Tibial nerve (tissue), 4 donors: ENCODE measurements at regions not wholly inside any gene's neighbourhood (a gene's known extent, or its start where the extent isn't known, plus 50 kb on each side); places are given as distances from the start of the nearest gene placed in this dataset.
"Not testable (repeated sequence)": the region's sequence is repeated elsewhere in the genome, so short reads cannot be mapped to it uniquely, and the experiment has no call there.

ENCODE experiments used
- DNase-seq, 2 donors: peaks; one replicate each; pipeline ENCODE4 v3.0.0-alpha.2; 2019; ENCODE audit warnings: low spot score in 2 of 2
- H3K27ac ChIP-seq, 4 donors: fragments of 200-600 bp; sonication (generic) in 3 of 4; one replicate each; pipeline ENCODE4 v1.5.1; 2017 to 2019; ENCODE audit warnings: mild to moderate bottlenecking in 1 of 4
- H3K27me3 ChIP-seq, 2 donors: fragments of 200-600 bp; sonication (generic) in 1 of 2; one replicate each; pipeline versions ENCODE4 v1.5.1 to v1.6.0; 2017 to 2019
- H3K36me3 ChIP-seq, 3 donors: fragments of 200-600 bp; sonication (generic); one replicate each; pipeline ENCODE4 v1.5.1; 2018 to 2019
- H3K4me1 ChIP-seq, 4 donors: fragments of 200-600 bp; sonication (generic) in 3 of 4; one replicate each; pipeline ENCODE4 v1.5.1; 2017 to 2019
- H3K4me3 ChIP-seq, 4 donors: fragments of 200-600 bp; sonication (generic) in 3 of 4; one replicate each; pipeline ENCODE4 v1.5.1; 2017 to 2019; ENCODE audit warnings: mild to moderate bottlenecking in 1 of 4, moderate library complexity in 1 of 4
- H3K9me3 ChIP-seq, 4 donors: fragments of 200-600 bp; sonication (generic) in 3 of 4; one replicate each; pipeline ENCODE4 v1.5.1; 2017 to 2019
- CTCF ChIP-seq, 5 experiments: fragments of 200-600 bp in 3 of 5; fragments of 450-650 bp in 2 of 5; sonication (generic) in 3 of 5; IDR thresholded peaks; one replicate each; pipeline ENCODE4 v1.5.1; 2016 to 2019; ENCODE audit warnings: antibody characterized with exemption in 5 of 5, mild to moderate bottlenecking in 3 of 5, moderate library complexity in 2 of 5
- EP300 ChIP-seq, 2 donors: sonication (generic); formaldehyde crosslinking; IDR thresholded peaks; one replicate each; pipeline ENCODE4 v1.6.1; 2017; ENCODE audit warnings: antibody characterized with exemption in 2 of 2, mild to moderate bottlenecking in 1 of 2
- POLR2A ChIP-seq, 2 donors: fragments of 450-650 bp; IDR thresholded peaks; one replicate each; pipeline ENCODE4 v1.6.1; 2017; ENCODE audit warnings: antibody characterized with exemption in 2 of 2, mild to moderate bottlenecking in 2 of 2, moderate library complexity in 2 of 2
- WGBS, 2 donors: methylation state at CpG; one replicate each; pipeline ENCODE4 v1.1.5; 2018; 5-methylcytosine and 5-hydroxymethylcytosine counted together

GRCh38 chr11:110358336-110358735 lies 61.9 kb upstream of the RDX start:
- Histone ChIP-seq H3K27ac (peak overlapping the region in 1 of 4 donors; percentile 82), H3K4me3 (no peak overlapping the region), H3K9me3 (no peaks in the 10 kb centered on the region), H3K36me3 (no peaks in the 10 kb centered on the region), H3K4me1 (peaks cover 0 to 22% (median 11%) of the 10 kb centered on the region in 4 donors), H3K27me3 (no peaks in the 10 kb centered on the region)
- 91 to 92% methylated on average over 3 of the region's 3 CpGs for WGBS, 2 donors
- DNase-seq, result no peak
- TF ChIP-seq CTCF (IDR thresholded peaks at IDR 0.05), result no peak
- TF ChIP-seq EP300 (IDR thresholded peaks at IDR 0.05), result no peak
- TF ChIP-seq POLR2A (IDR thresholded peaks at IDR 0.05), result no peak

GRCh38 chr11:110360781-110361408 lies 64.5 kb upstream of the RDX start:
- H3K4me1 ChIP-seq, result peaks cover 0 to 18% (median 13%) of the 10 kb centered on the region in 4 donors
- H3K27ac ChIP-seq, H3K27me3 ChIP-seq, H3K36me3 ChIP-seq, H3K9me3 ChIP-seq, H3K4me3 ChIP-seq, DNase-seq: not testable (repeated sequence)
- 69 to 71% methylated on average over 3 of the region's 3 CpGs for WGBS, 2 donors

- 17% methylated on average over 6 of the region's 6 CpGs for WGBS, 2 donors
- TF ChIP-seq EP300 (IDR thresholded peaks at IDR 0.05) (no peak), POLR2A (IDR thresholded peaks at IDR 0.05) (no peak), CTCF (IDR thresholded peaks at IDR 0.05) (no peak)
- no peak for DNase-seq
- H3K27me3 ChIP-seq, result no peaks in the 10 kb centered on the region
- peak overlapping the region; percentile 5 to 79 (median 34) for H3K27ac ChIP-seq
- H3K4me1 ChIP-seq, result peaks cover 0 to 34% (median 15%) of the 10 kb centered on the region in 4 donors
- no peak overlapping the region for H3K4me3 ChIP-seq
- H3K36me3 ChIP-seq, result no peaks in the 10 kb centered on the region
- H3K9me3 ChIP-seq, result no peaks in the 10 kb centered on the region
Measured at GRCh38 chr11:110362971-110363509, 66.6 kb upstream of the RDX start.

GRCh38 chr11:110366291-110366690 lies 63.5 kb upstream of the FDX1 start:
- peak overlapping the region in 3 of 4 donors; percentile 5 to 74 (median 23) for H3K27ac ChIP-seq
- H3K27me3 ChIP-seq, result no peaks in the 10 kb centered on the region
- no peaks in the 10 kb centered on the region for H3K9me3 ChIP-seq
- peak in 1 of 2 donors; percentile 25 for DNase-seq
- peaks cover 0 to 34% (median 15%) of the 10 kb centered on the region in 4 donors for H3K4me1 ChIP-seq
- TF ChIP-seq EP300 (IDR thresholded peaks at IDR 0.05), result no peak
- H3K36me3 ChIP-seq, result no peaks in the 10 kb centered on the region
- H3K4me3 ChIP-seq, result no peak overlapping the region
- 42 to 50% methylated on average over 6 of the region's 6 CpGs for WGBS, 2 donors

- H3K4me1 ChIP-seq, result peaks cover 0 to 32% (median 13%) of the 10 kb centered on the region in 4 donors
- H3K36me3 ChIP-seq, result no peaks in the 10 kb centered on the region
- TF ChIP-seq EP300 (IDR thresholded peaks at IDR 0.05), result no peak
- peak in 4 of 5 experiments; percentile 7 to 37 (median 20) for TF ChIP-seq CTCF (IDR thresholded peaks at IDR 0.05)
- no peak for TF ChIP-seq POLR2A (IDR thresholded peaks at IDR 0.05)
- no peaks in the 10 kb centered on the region for H3K27me3 ChIP-seq
- 54 to 68% methylated on average over 2 of the region's 2 CpGs for WGBS, 2 donors
- H3K27ac ChIP-seq, result no peak overlapping the region
- no peaks in the 10 kb centered on the region for H3K9me3 ChIP-seq
- DNase-seq, result no peak
- H3K4me3 ChIP-seq, result no peak overlapping the region
Measured at GRCh38 chr11:110367571-110367970, 62.2 kb upstream of the FDX1 start.

- peaks cover 0 to 14% (median 7%) of the 10 kb centered on the region in 4 donors for H3K4me1 ChIP-seq
- H3K9me3 ChIP-seq, result no peaks in the 10 kb centered on the region
- 96 to 97% methylated on average over 1 of the region's 1 CpG for WGBS, 2 donors
- H3K27me3 ChIP-seq, result no peaks in the 10 kb centered on the region
- no peak overlapping the region for H3K4me3 ChIP-seq
- TF ChIP-seq CTCF (IDR thresholded peaks at IDR 0.05), result no peak
- TF ChIP-seq EP300 (IDR thresholded peaks at IDR 0.05), result no peak
- no peak for TF ChIP-seq POLR2A (IDR thresholded peaks at IDR 0.05)
- no peak overlapping the region for H3K27ac ChIP-seq
- no peaks in the 10 kb centered on the region for H3K36me3 ChIP-seq
- DNase-seq, result no peak
Measured at GRCh38 chr11:110371084-110371483, 58.7 kb upstream of the FDX1 start.
